Gastroesophageal sphincter (tissue), 3 donors: ENCODE measurements at regions not wholly inside any gene's neighbourhood (a gene's known extent, or its start where the extent isn't known, plus 50 kb on each side); places are given as distances from the start of the nearest gene placed in this dataset.

Experiments used
- POLR2AphosphoS5 ChIP-seq: sonication (generic); formaldehyde crosslinking; IDR thresholded peaks from one replicate; pipeline ENCODE4 v1.6.1; 2017; ENCODE audit warnings: antibody characterized with exemption
- TF ChIP-seq, protein P1 (sequence below), 4 experiments: fragments of 200-600 bp in 2 of 4; fragments of 450-650 bp in 2 of 4; sonication (generic) in 1 of 4; IDR thresholded peaks; one replicate each; pipeline ENCODE4 v1.5.1; 2017 to 2019; ENCODE audit warnings: antibody characterized with exemption in 4 of 4, mild to moderate bottlenecking in 2 of 4, moderate library complexity in 2 of 4

GRCh38 chr1:207230441-207230840, 91.0 kb upstream of the CD55 start:
- TF ChIP-seq, protein P1, sequence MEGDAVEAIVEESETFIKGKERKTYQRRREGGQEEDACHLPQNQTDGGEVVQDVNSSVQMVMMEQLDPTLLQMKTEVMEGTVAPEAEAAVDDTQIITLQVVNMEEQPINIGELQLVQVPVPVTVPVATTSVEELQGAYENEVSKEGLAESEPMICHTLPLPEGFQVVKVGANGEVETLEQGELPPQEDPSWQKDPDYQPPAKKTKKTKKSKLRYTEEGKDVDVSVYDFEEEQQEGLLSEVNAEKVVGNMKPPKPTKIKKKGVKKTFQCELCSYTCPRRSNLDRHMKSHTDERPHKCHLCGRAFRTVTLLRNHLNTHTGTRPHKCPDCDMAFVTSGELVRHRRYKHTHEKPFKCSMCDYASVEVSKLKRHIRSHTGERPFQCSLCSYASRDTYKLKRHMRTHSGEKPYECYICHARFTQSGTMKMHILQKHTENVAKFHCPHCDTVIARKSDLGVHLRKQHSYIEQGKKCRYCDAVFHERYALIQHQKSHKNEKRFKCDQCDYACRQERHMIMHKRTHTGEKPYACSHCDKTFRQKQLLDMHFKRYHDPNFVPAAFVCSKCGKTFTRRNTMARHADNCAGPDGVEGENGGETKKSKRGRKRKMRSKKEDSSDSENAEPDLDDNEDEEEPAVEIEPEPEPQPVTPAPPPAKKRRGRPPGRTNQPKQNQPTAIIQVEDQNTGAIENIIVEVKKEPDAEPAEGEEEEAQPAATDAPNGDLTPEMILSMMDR (IDR thresholded peaks at IDR 0.05), result no peak
- no peak for TF ChIP-seq POLR2AphosphoS5
